ENCODE measurements at regions not wholly inside any gene's neighbourhood (a gene's known extent, or its start where the extent isn't known, plus 50 kb on each side); places are given as distances from the start of the nearest gene placed in this dataset.

- TF ChIP-seq REST (IDR thresholded peaks at IDR 0.05; ENCODE audit: low read depth, low read length) = no peak
Measured at GRCh38 chr10:43852149-43852548, 203.5 kb upstream of the ZNF32 start (continued).

- no peaks in the 10 kb centered on the region for H3K9me2 ChIP-seq
- no peak overlapping the region for H3K4me2 ChIP-seq
- H3K27ac ChIP-seq (ENCODE audit: low read depth in 2 of 2, low read length in 1 of 2) = no peak overlapping the region
- TF ChIP-seq MEF2A (IDR thresholded peaks at IDR 0.05; ENCODE audit: borderline replicate concordance, low read depth) (no peak), NRF1 (IDR thresholded peaks at IDR 0.05; ENCODE audit: low read depth, low read length) (no peak), JUND (IDR thresholded peaks at IDR 0.05) (no peak), RCOR1 (IDR thresholded peaks at IDR 0.05; ENCODE audit: low read length) (no peak), ELF1 (IDR thresholded peaks at IDR 0.05) (no peak), EP300 (IDR thresholded peaks at IDR 0.05; ENCODE audit: borderline replicate concordance in 1 of 2, low read depth in 1 of 2, low read length in 1 of 2) (no peak), CHD2 (IDR thresholded peaks at IDR 0.05; ENCODE audit: low read length, partially characterized antibody) (no peak), YY1 (IDR thresholded peaks at IDR 0.05; ENCODE audit: low read depth) (no peak), FOSL2 (IDR thresholded peaks at IDR 0.05; ENCODE audit: borderline replicate concordance, low read depth) (no peak), ZBTB33 (IDR thresholded peaks at IDR 0.05; ENCODE audit: borderline replicate concordance, low read depth) (no peak), FOXM1 (IDR thresholded peaks at IDR 0.05; ENCODE audit: low read depth) (no peak), EZH2phosphoT487 (IDR thresholded peaks at IDR 0.05; ENCODE audit: borderline replicate concordance, low read depth) (no peak), PBX3 (IDR thresholded peaks at IDR 0.05) (no peak), TEAD4 (IDR thresholded peaks at IDR 0.05; ENCODE audit: borderline replicate concordance, insufficient read depth) (no peak), RAD21 (IDR thresholded peaks at IDR 0.05; ENCODE audit: low read length) (no peak), MXI1 (IDR thresholded peaks at IDR 0.05; ENCODE audit: low read depth, low read length) (no peak), USF2 (IDR thresholded peaks at IDR 0.05; ENCODE audit: borderline replicate concordance, low read depth, low read length) (no peak)
- DNase-seq = no peak
- WGBS (ENCODE audit: low lambda C conversion rate) = 69% methylated on average over 3 of the region's 3 CpGs
- no peak overlapping the region for H3K4me3 ChIP-seq (ENCODE audit: low read depth in 2 of 2, low read length in 1 of 2)
- H4K20me1 ChIP-seq (ENCODE audit: insufficient read depth) = no peaks in the 10 kb centered on the region
- H3K9me3 ChIP-seq = no peaks in the 10 kb centered on the region
- H3K4me1 ChIP-seq (ENCODE audit: control insufficient read depth in 1 of 2, insufficient read depth in 2 of 2, low read depth in 1 of 2, low read length in 1 of 2) = peaks cover 0 to 19% of the 10 kb centered on the region in 2 experiments; a peak in 2 of 4 replicates
- POLR2A ChIA-PET = no interaction called here
- no peak overlapping the region for H2AFZ ChIP-seq (ENCODE audit: low read depth)
- H3K9ac ChIP-seq = no peak overlapping the region
- no peaks in the 10 kb centered on the region for H3K36me3 ChIP-seq (replicated peaks in 1 of 2; ENCODE audit: control insufficient read depth in 1 of 2, insufficient read depth in 2 of 2, low read length in 1 of 2)
- H3K79me2 ChIP-seq (ENCODE audit: insufficient read depth) = no peaks in the 10 kb centered on the region
- H3K27me3 ChIP-seq (ENCODE audit: insufficient read depth) = no peaks in the 10 kb centered on the region
- CTCF ChIA-PET = interaction anchor here (1.1 kb wide), 1 partner anchor 162 kb away, joined by 5 read pairs; no protein-coding TSS in a partner anchor
- H3F3A ChIP-seq (replicated peaks; ENCODE audit: insufficient read depth) = no peaks in the 10 kb centered on the region
Measured at GRCh38 chr10:43851030-43851429, 202.3 kb upstream of the ZNF32 start.
